Stimulated activated CD4-positive, alpha-beta T cell treated with anti-CD3 and anti-CD28 coated beads, Interleukin-15, amount 100 ng/mL, for 24 hours (primary cell): ENCODE measurements at regions not wholly inside any gene's neighbourhood (a gene's known extent, or its start where the extent isn't known, plus 50 kb on each side); places are given as distances from the start of the nearest gene placed in this dataset.

Experiments used
- DNase-seq: peaks from one replicate; pipeline ENCODE4 v3.0.0-alpha.2; 2020

- DNase-seq = no peak
Measured at GRCh38 chr15:61798631-61799030, 261.6 kb downstream of the VPS13C start.

DNA sequence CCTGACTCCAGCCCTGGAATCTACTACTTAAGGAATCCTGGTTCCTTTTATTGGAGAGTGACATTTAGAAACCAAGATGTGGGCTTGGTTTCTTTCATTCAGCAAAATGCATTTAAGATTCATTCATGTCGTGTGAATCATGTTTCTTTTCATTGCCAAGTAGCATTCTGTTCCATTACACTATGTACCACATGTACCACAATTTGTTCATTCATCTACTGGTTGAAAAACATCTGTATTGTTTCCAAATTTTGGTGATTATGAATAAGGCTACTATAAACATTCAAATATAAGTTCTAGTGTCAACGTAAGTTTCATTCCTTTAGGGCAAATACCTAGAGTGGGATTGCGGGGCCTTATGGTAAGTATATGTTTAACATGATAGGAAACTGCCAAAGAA is 264.2 kb downstream of the VPS13C start:
- no peak for DNase-seq

DNA sequence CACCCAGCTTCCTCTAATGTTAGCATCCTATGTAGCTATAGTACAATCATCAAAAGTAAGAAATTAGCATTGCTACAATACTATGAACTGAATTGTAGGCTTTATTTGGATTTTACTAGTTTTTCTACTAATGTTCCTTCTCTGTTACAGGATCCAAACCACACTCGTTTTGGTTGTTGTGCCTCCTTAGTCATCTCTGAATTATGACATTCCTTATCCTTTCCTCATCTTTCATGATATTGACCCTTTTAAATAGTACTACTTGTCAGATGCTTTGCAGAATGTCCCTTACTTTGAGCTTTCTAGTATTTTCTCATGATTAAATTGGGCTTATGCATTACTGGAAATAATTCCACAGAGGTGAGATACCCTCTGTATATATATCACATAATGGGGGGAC is 265.4 kb downstream of the VPS13C start:
- no peak for DNase-seq

GRCh38 chr15:61794276-61794675 is 266.0 kb downstream of the VPS13C start:
- DNase-seq = no peak

DNA sequence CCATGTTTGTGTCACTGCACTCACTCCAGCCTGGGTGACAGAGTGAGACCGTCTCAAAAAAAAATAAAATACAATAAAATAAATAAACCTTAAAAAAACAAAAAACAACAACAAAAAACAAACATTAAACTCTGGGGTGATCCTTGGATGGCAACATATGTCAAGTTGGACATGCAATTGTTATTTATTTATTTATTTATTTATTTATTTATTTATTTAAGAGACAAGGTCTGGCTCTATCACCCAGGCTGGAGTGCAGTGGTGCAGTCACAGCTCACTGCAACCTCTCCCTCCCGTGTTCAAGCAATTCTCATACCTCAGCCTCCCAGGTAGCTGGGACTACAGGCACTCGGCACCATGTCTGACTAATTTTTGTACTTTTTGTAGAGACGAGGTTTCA is 275.5 kb downstream of the VPS13C start:
- no peak for DNase-seq

DNA sequence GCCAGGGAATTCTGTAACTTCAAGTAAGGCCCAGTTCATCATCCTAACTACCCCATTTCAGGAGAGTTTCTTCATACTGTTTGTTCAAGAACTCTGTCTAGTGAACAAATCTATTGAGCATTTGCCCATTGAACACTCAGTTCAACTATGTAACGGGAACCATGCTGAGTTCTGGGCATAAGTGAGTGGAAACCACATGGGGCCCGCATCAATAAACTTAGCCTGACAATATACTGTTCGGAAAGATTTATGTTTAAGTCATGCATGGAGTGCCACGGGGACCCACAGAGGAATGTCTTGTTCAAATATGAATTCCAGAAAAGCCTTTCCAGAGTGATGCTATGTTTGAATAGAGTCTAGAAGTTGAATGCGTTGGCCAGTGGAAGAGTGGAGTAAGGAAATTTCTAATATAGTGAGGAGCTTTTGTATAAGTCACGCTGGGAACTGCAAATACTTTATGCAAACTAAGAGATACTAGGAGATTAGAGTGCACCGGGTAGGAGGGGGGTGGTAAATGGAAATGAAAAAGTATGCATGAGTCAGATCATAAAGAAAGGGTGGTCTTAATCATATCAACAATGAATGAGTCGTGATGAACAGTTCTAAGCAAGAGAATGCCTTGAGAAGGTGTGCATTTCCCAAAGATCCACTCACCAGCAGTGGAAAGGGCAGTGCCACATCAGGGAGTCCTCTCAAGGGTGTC is 279.8 kb downstream of the VPS13C start:
- DNase-seq = no peak

DNA sequence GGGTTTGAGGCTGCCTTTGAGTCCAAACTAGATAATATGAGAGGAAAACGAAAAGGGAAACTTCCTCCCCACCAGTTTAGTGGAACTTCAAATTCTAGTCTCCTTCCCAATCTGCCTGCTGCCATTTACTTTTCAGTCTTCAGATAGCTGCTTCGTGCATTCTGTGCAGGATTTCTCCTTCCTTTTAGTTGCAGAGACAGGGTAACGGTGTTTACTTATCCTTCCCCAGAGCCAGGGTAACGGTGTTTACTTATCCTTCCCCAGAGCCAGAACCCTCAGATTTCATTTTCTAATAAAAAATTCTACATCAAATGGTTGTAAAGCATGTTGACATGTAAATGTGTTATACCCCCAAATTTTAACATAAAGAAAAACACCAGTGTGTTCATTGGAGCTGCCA is 282.6 kb downstream of the VPS13C start:
- no peak for DNase-seq

DNA sequence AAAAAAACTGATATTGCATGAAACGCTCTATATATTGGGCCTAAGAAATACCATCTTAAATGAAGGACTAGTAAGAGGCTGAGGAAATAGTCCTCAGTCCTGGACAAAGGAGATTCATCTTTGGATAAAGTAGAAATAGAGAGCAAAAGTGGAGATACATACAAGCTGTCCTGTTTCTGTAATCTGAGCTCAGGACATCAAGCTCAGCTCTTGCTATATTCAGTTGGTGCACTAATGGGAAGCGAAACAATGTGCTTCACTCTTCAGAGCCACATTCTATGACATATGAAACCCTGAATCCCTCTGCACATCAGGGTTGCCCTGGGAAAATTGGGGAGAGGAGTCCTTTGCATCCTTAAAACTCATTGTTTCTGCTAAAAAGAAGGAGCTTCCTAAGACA is 290.7 kb downstream of the VPS13C start:
- no peak for DNase-seq

- no peak for DNase-seq
Measured at GRCh38 chr15:61768131-61768530, 292.1 kb downstream of the VPS13C start.

DNA sequence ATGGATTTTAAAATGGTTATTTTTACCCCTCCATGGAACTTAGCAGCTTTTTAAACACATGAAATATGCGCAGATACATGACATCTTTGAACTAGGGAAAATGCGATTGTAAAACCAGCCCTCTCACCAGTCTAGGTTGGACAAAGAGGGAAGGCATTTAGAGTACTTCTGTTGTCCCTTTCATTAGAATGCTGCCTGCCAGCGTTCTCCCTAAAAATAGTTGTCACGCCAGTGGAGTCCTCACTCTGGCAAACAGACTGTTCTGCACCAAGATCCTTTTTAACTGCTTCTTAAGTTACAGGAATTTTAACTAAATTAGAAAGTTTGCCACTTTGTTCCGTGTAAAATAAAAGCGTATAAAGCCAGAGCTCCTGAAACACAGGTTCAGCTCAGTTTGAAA is 295.3 kb downstream of the VPS13C start:
- no peak for DNase-seq

- no peak for DNase-seq
Measured at GRCh38 chr15:61764141-61764540, 296.1 kb downstream of the VPS13C start.

- no peak for DNase-seq
Measured at GRCh38 chr15:61762676-61763075, 297.6 kb downstream of the VPS13C start.

DNA sequence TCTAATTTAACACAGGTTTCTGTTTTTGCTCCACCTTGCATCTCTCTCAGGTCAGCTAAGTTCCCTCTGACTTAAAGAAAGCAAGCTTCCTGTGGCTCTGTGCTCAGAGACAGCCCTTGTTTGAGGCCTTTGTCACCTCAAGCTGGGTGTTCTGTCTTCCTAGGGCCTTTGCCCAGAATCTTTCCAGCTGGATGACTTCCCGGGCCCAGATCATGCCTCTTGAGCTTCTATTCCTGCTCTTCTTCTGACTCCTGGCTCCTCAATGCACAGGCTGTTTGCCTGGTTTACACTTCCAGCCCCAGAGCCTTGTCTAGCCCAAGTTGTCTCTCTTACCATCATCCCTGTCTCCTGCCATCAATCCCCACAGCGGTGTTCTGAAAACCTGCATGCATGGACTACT is 300.6 kb downstream of the VPS13C start:
- no peak for DNase-seq

- no peak for DNase-seq
Measured at GRCh38 chr15:61756071-61756820, 304.0 kb downstream of the VPS13C start.

- DNase-seq = no peak
Measured at GRCh38 chr15:61755467-61755866, 304.8 kb downstream of the VPS13C start.

DNA sequence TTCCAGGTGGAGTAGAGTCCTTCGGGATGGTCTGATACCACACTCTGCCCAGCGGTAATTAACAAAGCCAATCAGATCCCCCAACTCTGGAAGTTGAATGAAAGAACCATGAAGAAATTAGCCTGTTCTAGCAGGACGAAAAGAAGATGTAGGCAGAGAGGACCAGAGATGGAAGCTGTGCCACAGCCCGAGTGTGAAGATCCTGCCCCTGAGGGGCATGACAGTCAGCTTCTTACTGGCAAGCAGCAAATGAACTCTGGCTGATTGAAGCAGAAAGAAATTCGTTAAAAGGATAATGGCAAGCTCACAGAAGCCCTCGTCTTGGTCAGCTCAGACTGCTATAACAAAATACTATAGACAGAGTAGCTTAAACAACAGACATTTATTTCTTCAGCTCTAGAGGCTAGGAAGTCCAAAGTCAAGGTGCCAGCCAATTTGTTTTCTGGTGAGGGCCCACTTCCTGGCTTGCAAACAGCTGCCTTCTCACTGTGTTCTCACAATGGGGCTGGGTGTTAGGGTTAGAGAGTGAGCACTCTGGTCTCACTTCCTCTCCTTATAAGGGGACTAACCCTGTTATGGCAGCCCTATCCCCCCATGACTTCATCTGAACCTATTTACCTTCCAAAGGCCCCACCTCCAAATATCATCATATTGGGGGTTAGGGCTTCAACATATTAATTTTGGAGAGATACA is 307.1 kb downstream of the VPS13C start:
- no peak for DNase-seq

GRCh38 chr15:61752001-61752400 is 308.2 kb downstream of the VPS13C start:
- no peak for DNase-seq

DNA sequence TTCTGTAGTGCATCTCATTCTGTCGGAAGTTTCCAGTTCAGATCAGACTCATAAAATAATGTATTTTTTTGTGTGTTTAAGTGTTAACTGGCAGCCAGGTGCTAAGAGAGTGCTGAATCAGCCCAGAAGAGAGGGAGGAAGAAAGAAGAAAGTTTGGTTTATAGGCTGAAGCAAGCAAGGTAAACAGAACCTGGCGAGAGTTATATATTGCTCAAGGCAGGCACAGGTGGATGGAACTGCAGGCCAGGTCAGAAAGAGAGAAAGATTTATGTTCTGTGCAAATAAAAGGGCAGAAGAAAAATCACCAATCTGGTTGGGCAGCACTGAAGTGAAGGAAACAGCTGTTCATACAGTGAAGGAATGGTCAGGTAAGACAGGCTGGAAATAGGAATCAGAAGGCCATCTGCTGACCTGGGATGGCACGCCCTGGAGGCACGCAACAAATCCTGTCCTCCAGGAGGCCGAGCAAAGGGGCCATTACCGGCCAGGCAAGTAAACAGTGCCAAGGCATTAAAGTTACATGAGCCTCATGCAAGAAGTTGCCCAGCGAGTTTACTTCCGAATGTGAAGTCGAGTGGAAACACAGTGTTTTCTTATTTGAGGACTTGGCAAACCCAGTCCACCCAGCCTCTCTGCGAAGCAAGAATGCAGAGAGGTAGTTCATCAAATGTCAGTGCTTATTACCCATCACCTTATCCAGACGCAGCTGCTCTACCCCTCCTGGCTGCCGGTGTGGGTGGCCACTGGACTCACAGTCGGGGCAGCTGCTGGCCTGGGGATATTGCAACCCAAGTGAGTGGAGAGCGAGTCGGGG is 309.8 kb downstream of the VPS13C start:
- no peak for DNase-seq

- no peak for DNase-seq
Measured at GRCh38 chr15:61749169-61749568, 311.1 kb downstream of the VPS13C start.

DNA sequence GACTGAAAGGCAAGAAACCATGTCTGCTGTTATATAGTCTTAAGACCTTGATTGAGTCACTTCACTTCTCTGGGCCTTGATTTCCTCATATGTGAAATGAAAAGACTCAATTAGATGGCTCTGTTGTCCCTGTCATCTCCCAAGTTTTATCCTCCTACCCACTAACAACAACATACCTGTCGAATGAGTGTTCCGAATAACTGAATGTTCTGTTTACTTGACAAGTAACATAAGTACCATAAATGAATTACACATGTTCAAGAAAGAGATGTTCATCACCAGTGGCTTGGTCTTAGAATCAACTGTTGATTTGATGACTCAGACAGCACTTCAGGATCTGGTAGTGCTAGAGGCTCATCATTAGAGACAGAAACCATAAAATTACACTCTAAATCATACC is 311.7 kb downstream of the VPS13C start:
- DNase-seq = no peak

GRCh38 chr15:61746589-61746988 is 313.7 kb downstream of the VPS13C start:
- DNase-seq = no peak

DNA sequence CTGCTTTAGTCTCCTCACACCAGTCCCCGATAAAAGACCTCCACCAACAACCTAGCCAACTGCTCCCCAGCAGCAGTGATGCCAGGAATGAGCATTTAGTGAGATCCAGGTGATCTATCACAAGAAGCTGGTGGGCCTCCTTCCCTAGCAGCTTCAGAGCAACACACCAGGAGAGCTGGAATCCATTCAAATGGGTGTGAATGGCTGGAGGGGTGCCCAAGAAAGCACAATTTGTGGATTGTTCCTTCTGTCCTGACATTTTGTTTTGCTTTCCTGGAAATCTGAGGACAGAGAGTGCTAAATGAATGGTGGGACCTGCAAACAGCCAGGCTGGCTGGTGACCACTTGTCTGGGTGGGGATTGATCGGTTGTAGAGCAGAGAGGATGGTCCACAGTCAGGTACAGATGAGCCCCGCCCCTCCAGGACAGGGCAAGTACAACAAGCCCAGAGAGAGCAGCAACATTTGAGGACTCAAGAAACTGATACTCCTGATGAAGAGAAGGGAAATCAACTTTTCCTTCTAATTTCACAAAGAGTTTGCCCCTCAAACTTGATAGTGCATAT is 316.8 kb downstream of the VPS13C start:
- DNase-seq = no peak

DNA sequence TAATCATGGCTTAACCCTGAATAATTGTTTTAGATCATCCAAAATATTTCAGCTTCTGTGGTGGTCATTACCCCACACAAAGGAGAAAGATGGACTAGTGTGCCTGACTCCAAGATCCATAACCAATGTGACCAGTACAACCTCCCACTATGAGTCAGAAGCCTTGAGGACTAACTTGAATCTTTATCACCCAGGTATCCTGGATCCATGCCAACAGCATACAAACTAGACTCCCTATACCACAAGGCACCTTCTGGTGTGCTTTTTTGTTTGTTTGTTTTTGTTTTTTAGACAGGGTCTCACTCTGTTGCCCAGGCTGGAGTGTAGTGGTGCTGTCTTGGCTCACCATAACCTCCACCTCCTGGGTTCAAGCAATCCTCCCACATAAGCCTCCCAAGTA is 317.7 kb downstream of the VPS13C start:
- DNase-seq = no peak
